Prostate gland (tissue), 2 donors: ENCODE measurements at regions not wholly inside any gene's neighbourhood (a gene's known extent, or its start where the extent isn't known, plus 50 kb on each side); places are given as distances from the start of the nearest gene placed in this dataset.

Source experiments
- DNase-seq: peaks from one replicate; pipeline ENCODE4 v3.0.0-alpha.2; 2019; ENCODE audit warnings: low spot score
- H3K27ac ChIP-seq, 2 donors: fragments of 200-600 bp; sonication (generic); 2 replicates each; pipeline ENCODE4 v1.5.1; 2017 to 2019
- H3K27me3 ChIP-seq: fragments of 200-600 bp; sonication (generic); replicated peaks from 2 replicates; pipeline ENCODE4 v1.5.1; 2019; ENCODE audit not compliant: insufficient read depth
- H3K36me3 ChIP-seq, 2 donors: fragments of 200-600 bp; sonication (generic); 1 replicate in 1 of 2; 2 replicates in 1 of 2; pipeline versions ENCODE4 v1.5.1 to v1.8.1; 2017 to 2019
- H3K4me1 ChIP-seq: fragments of 200-600 bp; sonication (generic); replicated peaks from 2 replicates; pipeline ENCODE4 v1.5.1; 2019
- H3K4me3 ChIP-seq, 2 donors: fragments of 200-600 bp; sonication (generic); 2 replicates each; pipeline ENCODE4 v1.5.1; 2017 to 2019
- H3K9me3 ChIP-seq: fragments of 200-600 bp; sonication (generic); 2 replicates; pipeline ENCODE4 v1.5.1; 2017
- CTCF ChIP-seq, 4 experiments: fragments of 200-600 bp in 2 of 4; fragments of 450-650 bp in 2 of 4; sonication (generic) in 2 of 4; IDR thresholded peaks; 1 replicate in 3 of 4; 2 replicates in 1 of 4; pipeline ENCODE4 v1.5.1; 2016 to 2019; ENCODE audit warnings: antibody characterized with exemption in 4 of 4, mild to moderate bottlenecking in 2 of 4, moderate library complexity in 2 of 4
- POLR2A ChIP-seq: fragments of 450-650 bp; IDR thresholded peaks from one replicate; pipeline ENCODE4 v1.6.1; 2016; ENCODE audit warnings: antibody characterized with exemption, mild to moderate bottlenecking
- POLR2AphosphoS5 ChIP-seq: sonication (generic); formaldehyde crosslinking; IDR thresholded peaks from one replicate; pipeline ENCODE4 v1.6.1; 2017; ENCODE audit warnings: antibody characterized with exemption
- WGBS: methylation state at CpG from one replicate; pipeline ENCODE4 v1.1.5; 2018; 5-methylcytosine and 5-hydroxymethylcytosine counted together
- intact Hi-C: fragments of 100-400 bp; cut with DNase I; formaldehyde crosslinking; loops from one replicate; pipeline ENCODE4 v1.14.2; 2022

DNA sequence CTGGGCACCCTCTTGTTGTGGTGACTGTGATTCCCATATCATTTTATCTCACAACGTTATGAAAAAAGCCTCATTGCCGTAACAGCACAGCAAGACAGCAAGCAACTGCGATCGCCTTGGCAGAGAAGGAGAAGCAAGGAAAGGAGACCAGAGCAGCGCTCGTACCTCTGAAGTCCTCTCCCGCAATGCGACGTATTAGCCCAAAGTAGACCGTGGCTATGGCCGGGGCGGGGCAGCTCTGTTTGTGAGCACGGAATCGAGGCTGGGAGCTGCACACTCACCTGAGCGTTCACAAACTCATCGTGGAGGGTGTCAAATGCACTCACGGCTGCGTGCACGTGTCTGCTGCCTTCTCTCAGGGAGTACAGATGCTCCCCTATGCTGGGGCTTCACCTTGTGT is 76.1 kb downstream of the YTHDF1 start:
- no peaks in the 10 kb centered on the region for H3K9me3 ChIP-seq
- no peak overlapping the region for H3K4me3 ChIP-seq
- TF ChIP-seq POLR2AphosphoS5, result no peak
- TF ChIP-seq POLR2A, result no peak
- TF ChIP-seq CTCF (IDR thresholded peaks at IDR 0.05), result no peak
- DNase-seq, result no peak
- no peaks in the 10 kb centered on the region for H3K36me3 ChIP-seq
- WGBS, result 83% methylated on average over 19 of the region's 19 CpGs
- no peaks in the 10 kb centered on the region for H3K4me1 ChIP-seq
- H3K27me3 ChIP-seq, result no peaks in the 10 kb centered on the region
- intact Hi-C loops, result no loop called here
- H3K27ac ChIP-seq, result no peak overlapping the region

DNA sequence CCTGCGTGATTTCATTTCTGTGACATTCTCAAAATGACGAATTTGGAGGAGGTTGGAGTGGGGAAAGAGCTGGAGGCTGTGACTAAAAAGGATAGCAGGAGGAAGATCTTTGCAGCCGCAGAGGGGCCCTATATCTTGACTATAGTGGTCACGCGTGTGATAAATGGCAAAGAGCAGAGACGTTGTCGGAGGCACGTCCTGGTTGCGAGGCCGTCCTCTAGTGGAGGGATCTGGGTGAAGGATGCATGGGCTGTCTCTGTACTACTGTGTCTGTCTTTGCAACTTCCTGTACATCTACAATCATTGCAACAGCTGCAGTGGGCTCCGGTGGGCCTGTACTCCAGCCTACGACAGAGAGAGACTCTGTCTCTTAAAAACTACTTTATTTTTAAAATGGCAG is 76.6 kb downstream of the YTHDF1 start:
- H3K4me1 ChIP-seq, result no peaks in the 10 kb centered on the region
- intact Hi-C loops, result no loop called here
- 81% methylated on average over 12 of the region's 12 CpGs for WGBS
- no peaks in the 10 kb centered on the region for H3K27me3 ChIP-seq
- H3K27ac ChIP-seq, result no peak overlapping the region
- H3K4me3 ChIP-seq, result no peak overlapping the region
- H3K9me3 ChIP-seq, result no peaks in the 10 kb centered on the region
- TF ChIP-seq POLR2AphosphoS5 (no peak), POLR2A (no peak), CTCF (IDR thresholded peaks at IDR 0.05) (no peak)
- DNase-seq, result no peak
- no peaks in the 10 kb centered on the region for H3K36me3 ChIP-seq

GRCh38 chr20:63138855-63139341 is 77.0 kb downstream of the YTHDF1 start:
- no peak for TF ChIP-seq POLR2A
- no peak for TF ChIP-seq CTCF (IDR thresholded peaks at IDR 0.05)
- no peak for TF ChIP-seq POLR2AphosphoS5
- intact Hi-C loops, result no loop called here
- no peaks in the 10 kb centered on the region for H3K9me3 ChIP-seq
- no peak overlapping the region for H3K27ac ChIP-seq
- H3K4me1 ChIP-seq, result no peaks in the 10 kb centered on the region
- H3K36me3 ChIP-seq, result no peaks in the 10 kb centered on the region
- no peak overlapping the region for H3K4me3 ChIP-seq
- WGBS, result 81% methylated on average over 22 of the region's 22 CpGs
- no peaks in the 10 kb centered on the region for H3K27me3 ChIP-seq
- DNase-seq, result no peak

GRCh38 chr20:63137851-63138415 is 78.0 kb downstream of the YTHDF1 start:
- peaks cover 3% of the 10 kb centered on the region for H3K27me3 ChIP-seq
- intact Hi-C loops, result no loop called here
- H3K9me3 ChIP-seq, result no peaks in the 10 kb centered on the region
- no peak for TF ChIP-seq POLR2A
- no peak for TF ChIP-seq CTCF (IDR thresholded peaks at IDR 0.05)
- TF ChIP-seq POLR2AphosphoS5, result no peak
- DNase-seq, result no peak
- H3K27ac ChIP-seq, result no peak overlapping the region
- no peak overlapping the region for H3K4me3 ChIP-seq
- 69% methylated on average over 16 of the region's 16 CpGs for WGBS
- H3K36me3 ChIP-seq, result no peaks in the 10 kb centered on the region
- no peaks in the 10 kb centered on the region for H3K4me1 ChIP-seq

DNA sequence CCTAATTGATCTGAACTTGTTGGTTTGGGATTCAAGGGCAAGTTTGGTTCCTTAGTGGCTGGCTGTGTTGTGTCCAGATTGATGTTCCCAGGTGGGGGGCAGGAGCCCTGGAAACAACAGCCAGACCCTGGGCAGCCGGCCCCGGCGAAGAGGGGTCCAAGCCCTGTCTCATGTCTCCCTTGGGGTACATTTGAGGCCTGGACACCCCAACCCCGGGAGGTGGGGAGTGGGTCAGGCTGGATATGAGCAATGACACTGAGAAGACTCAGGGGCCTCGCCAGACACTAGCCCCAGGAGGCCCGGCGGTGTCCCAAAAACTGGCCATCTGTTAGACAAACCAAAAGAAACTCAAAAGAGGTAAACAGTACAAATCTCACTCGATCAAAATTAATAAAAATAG is 79.6 kb downstream of the YTHDF1 start:
- H3K27ac ChIP-seq, result no peak overlapping the region
- no peak for DNase-seq
- no peaks in the 10 kb centered on the region for H3K36me3 ChIP-seq
- no peak overlapping the region for H3K4me3 ChIP-seq
- H3K27me3 ChIP-seq, result peaks cover 3% of the 10 kb centered on the region
- TF ChIP-seq CTCF (IDR thresholded peaks at IDR 0.05), result no peak
- no peak for TF ChIP-seq POLR2A
- TF ChIP-seq POLR2AphosphoS5, result no peak
- 91% methylated on average over 8 of the region's 8 CpGs for WGBS
- no peaks in the 10 kb centered on the region for H3K4me1 ChIP-seq
- intact Hi-C loops, result no loop called here
- no peaks in the 10 kb centered on the region for H3K9me3 ChIP-seq
